NB4 (cell line): ENCODE measurements at regions not wholly inside any gene's neighbourhood (a gene's known extent, or its start where the extent isn't known, plus 50 kb on each side); places are given as distances from the start of the nearest gene placed in this dataset.
"Not testable (repeated sequence)": the region's sequence is repeated elsewhere in the genome, so short reads cannot be mapped to it uniquely, and the experiment has no call there.

Experiments used
- DNase-seq: peaks from one replicate; pipeline ENCODE4 v3.0.0; 2010; ENCODE audit warnings: low read depth
- H3K4me3 ChIP-seq: one replicate; pipeline ENCODE4 v1.5.1; 2011; ENCODE audit warnings: mild to moderate bottlenecking, low read depth, low read length, moderate library complexity
- MAX ChIP-seq: IDR thresholded peaks from 2 replicates; pipeline ENCODE4 v1.6.1; 2011; ENCODE audit warnings: low read depth, low read length
- MYC ChIP-seq: IDR thresholded peaks from 2 replicates; pipeline ENCODE4 v1.6.1; 2011; ENCODE audit warnings: low read depth, low read length
- POLR2A ChIP-seq: IDR thresholded peaks from 2 replicates; pipeline ENCODE4 v1.6.1; 2011; ENCODE audit warnings: mild to moderate bottlenecking; ENCODE audit not compliant: insufficient read length; ENCODE audit errors: extremely low read depth
- TF ChIP-seq, protein P1 (sequence below): IDR thresholded peaks from one replicate; pipeline ENCODE4 v1.5.1; 2012; ENCODE audit warnings: low read depth, low read length

- no peak overlapping the region for H3K4me3 ChIP-seq
- TF ChIP-seq MYC (no peak), POLR2A (no peak), MAX (no peak)
- TF ChIP-seq, protein P1, sequence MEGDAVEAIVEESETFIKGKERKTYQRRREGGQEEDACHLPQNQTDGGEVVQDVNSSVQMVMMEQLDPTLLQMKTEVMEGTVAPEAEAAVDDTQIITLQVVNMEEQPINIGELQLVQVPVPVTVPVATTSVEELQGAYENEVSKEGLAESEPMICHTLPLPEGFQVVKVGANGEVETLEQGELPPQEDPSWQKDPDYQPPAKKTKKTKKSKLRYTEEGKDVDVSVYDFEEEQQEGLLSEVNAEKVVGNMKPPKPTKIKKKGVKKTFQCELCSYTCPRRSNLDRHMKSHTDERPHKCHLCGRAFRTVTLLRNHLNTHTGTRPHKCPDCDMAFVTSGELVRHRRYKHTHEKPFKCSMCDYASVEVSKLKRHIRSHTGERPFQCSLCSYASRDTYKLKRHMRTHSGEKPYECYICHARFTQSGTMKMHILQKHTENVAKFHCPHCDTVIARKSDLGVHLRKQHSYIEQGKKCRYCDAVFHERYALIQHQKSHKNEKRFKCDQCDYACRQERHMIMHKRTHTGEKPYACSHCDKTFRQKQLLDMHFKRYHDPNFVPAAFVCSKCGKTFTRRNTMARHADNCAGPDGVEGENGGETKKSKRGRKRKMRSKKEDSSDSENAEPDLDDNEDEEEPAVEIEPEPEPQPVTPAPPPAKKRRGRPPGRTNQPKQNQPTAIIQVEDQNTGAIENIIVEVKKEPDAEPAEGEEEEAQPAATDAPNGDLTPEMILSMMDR, result no peak
- DNase-seq, result no peak
These were observed 311.8 kb downstream of the SIPA1L2 start for GRCh38 chr1:232318143-232318542.

- DNase-seq, result no peak
- no peak overlapping the region for H3K4me3 ChIP-seq
- TF ChIP-seq, protein P1, result no peak
- TF ChIP-seq POLR2A (no peak), MYC (no peak)
These were observed 312.6 kb downstream of the SIPA1L2 start for GRCh38 chr1:232317350-232317749.

GRCh38 chr1:232316864-232317263, 313.1 kb downstream of the SIPA1L2 start:
- no peak overlapping the region for H3K4me3 ChIP-seq
- no peak for DNase-seq
- no peak for TF ChIP-seq MYC
- TF ChIP-seq MAX, result no peak
- TF ChIP-seq, protein P1, result no peak
- TF ChIP-seq POLR2A, result no peak

DNA sequence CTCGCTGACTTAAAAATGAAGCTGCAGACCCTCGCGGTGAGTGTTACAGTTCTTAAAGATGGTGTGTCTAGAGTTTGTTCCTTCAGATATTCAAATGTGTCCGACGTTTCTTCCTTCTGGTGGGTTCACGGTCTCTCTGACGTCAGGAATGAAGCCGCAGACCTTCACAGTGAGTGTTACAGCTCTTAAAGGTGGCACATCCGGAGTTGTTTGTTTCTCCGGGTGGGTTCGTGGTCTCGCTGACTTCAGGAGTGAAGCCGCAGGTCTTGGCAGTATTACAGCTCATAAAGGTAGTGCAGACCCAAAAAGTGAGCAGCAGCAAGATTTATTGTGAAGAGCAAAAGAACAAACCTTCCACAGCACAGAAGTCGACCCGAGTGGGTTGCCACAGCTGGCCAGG, 316.1 kb downstream of the SIPA1L2 start:
- not testable (repeated sequence) for H3K4me3 ChIP-seq

GRCh38 chr1:232310541-232310940, 319.4 kb downstream of the SIPA1L2 start:
- no peak overlapping the region for H3K4me3 ChIP-seq
- no peak for TF ChIP-seq MYC
- DNase-seq, result no peak

More for the DNA sequence above, 316.1 kb downstream of the SIPA1L2 start:
- DNase-seq, result not testable (repeated sequence)

DNA sequence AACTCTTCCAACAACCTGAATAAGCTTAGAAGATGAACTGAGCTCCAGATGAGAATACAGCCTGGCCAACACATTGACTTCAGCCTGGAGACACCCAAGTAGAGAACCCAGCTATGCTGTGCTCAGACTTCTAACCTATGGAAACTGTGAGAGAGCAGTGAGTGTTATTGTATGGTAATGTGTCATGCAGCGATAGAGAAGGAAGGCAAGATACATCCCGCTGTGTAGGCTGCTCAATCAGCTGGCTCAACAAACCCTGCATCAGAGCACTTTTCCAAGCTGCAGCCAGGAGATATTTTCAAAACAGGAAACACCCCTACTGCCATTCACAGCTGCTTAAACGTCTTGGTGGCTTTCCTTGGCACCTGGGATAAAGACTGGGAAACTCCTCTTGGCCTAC, 321.3 kb downstream of the SIPA1L2 start:
- H3K4me3 ChIP-seq, result no peak overlapping the region
- DNase-seq, result no peak
- TF ChIP-seq MAX (no peak), MYC (no peak), POLR2A (no peak)
- TF ChIP-seq, protein P1, result no peak

DNA sequence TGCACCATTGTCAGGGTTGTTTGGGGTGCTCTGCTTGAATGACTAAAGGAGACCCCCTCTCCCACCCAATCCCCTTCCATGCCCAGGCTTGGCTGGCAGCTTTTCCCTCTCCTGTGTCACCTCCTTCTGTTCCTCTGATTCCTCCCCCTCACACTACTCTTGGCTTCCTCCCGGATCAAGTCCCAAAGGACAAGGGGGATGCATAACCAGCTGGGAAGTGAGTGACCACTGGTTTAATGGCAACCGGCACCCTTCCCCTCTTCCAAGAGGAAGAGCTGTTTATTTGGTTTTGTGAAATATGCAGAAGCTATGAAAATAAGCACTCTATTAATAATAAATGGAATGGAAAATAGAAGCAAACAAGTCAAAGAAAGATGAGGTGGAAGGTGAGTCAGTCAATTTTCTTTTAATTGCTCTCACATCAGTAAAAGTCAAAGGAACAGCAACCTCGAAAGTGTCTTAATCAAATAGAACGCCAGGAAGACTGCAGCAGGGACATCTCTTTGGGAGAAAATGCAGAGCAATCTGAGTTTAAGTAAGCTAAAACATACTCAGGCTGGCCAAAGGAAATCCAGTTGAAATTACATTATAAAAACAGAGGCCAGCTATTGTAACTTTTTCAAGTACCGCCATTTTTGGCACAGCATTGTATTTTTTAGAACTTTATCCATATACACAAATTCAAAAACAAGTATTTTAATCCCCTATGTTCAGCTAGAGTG, 322.5 kb downstream of the SIPA1L2 start:
- H3K4me3 ChIP-seq, result no peak overlapping the region
- DNase-seq, result no peak
- TF ChIP-seq MAX (no peak), MYC (no peak), POLR2A (no peak)
- TF ChIP-seq, protein P1, result no peak
